IMR-90 (cell line): ENCODE measurements at regions not wholly inside any gene's neighbourhood (a gene's known extent, or its start where the extent isn't known, plus 50 kb on each side); places are given as distances from the start of the nearest gene placed in this dataset.

Source experiments
- ATAC-seq: fragments of 200-7000 bp; cut with Tn5 transposase; 2 replicates; pipeline ENCODE4 v1.9.1; 2020; ENCODE audit warnings: low read depth, mild to moderate bottlenecking, moderate library complexity
- BruUV-seq: library from RNA; stranded (reverse); fragments of 400-500 nt; replicated peaks from 2 replicates; lab custom pipeline; 2021; lab: Mats Ljungman, UMichigan
- CTCF ChIA-PET: fragments of 300-600 bp; formaldehyde crosslinking; extraction: SDS; loops from one replicate; lab custom pipeline; 2021; ENCODE audit warnings: antibody characterized with exemption; lab: Yijun Ruan, JAX
- POLR2A ChIA-PET: fragments of 300-600 bp; sonication (Branson Sonifier 250); formaldehyde crosslinking; loops from one replicate; lab custom pipeline; 2022; ENCODE audit warnings: antibody characterized with exemption; ENCODE audit not compliant: unreplicated experiment; lab: Charles Lee
- DNase-seq: peaks from one replicate; pipeline ENCODE4 v3.0.0; 2013
- H2AFZ ChIP-seq: replicated peaks from 2 replicates; pipeline ENCODE3; 2013; ENCODE audit warnings: low read length, mild to moderate bottlenecking; ENCODE audit not compliant: poor library complexity
- H2AK5ac ChIP-seq: 2 replicates; pipeline ENCODE4 v1.6.1; 2013; ENCODE audit warnings: low read depth, low read length, inconsistent platforms
- H2AK9ac ChIP-seq: replicated peaks from 2 replicates; pipeline ENCODE3; 2013; ENCODE audit warnings: mild to moderate bottlenecking, low read depth, low read length, moderate library complexity; ENCODE audit not compliant: poor library complexity
- H2BK120ac ChIP-seq: 2 replicates; pipeline ENCODE4 v1.6.1; 2013; ENCODE audit warnings: low read depth, low read length, inconsistent platforms
- H2BK15ac ChIP-seq: 3 replicates; pipeline ENCODE4 v1.6.1; 2013; ENCODE audit warnings: low read depth, low read length, inconsistent platforms
- H2BK20ac ChIP-seq: 2 replicates; pipeline ENCODE4 v1.6.1; 2013; ENCODE audit warnings: low read depth, mild to moderate bottlenecking, inconsistent platforms, low read length, moderate library complexity
- H2BK5ac ChIP-seq: 2 replicates; pipeline ENCODE4 v1.6.1; 2013; ENCODE audit warnings: mild to moderate bottlenecking, low read depth, low read length, inconsistent platforms; ENCODE audit not compliant: poor library complexity, severe bottlenecking
- H3K14ac ChIP-seq: replicated peaks from 2 replicates; pipeline ENCODE4 v1.6.1; 2013; ENCODE audit warnings: low read depth, low read length, inconsistent platforms
- H3K18ac ChIP-seq: 2 replicates; pipeline ENCODE4 v1.6.1; 2013; ENCODE audit warnings: low read depth, low read length, control low read depth
- H3K23ac ChIP-seq: 2 replicates; pipeline ENCODE4 v1.6.1; 2013; ENCODE audit warnings: low read depth, low read length, inconsistent platforms
- H3K27ac ChIP-seq: 2 replicates; pipeline ENCODE4 v1.5.1; 2013; ENCODE audit warnings: mild to moderate bottlenecking, control low read depth, low read length; ENCODE audit not compliant: insufficient read depth
- H3K27me3 ChIP-seq: 2 replicates; pipeline ENCODE4 v1.6.1; 2013; ENCODE audit warnings: low read length; ENCODE audit not compliant: control insufficient read depth, insufficient read depth
- H3K36me3 ChIP-seq: 2 replicates; pipeline ENCODE4 v1.6.1; 2013; ENCODE audit warnings: low read length, mixed read lengths; ENCODE audit not compliant: control insufficient read depth, insufficient read depth
- H3K4ac ChIP-seq: 2 replicates; pipeline ENCODE4 v1.6.1; 2013; ENCODE audit warnings: low read depth, low read length, inconsistent platforms
- H3K4me1 ChIP-seq: 2 replicates; pipeline ENCODE4 v1.6.1; 2013; ENCODE audit warnings: low read length, mixed read lengths; ENCODE audit not compliant: control insufficient read depth, insufficient read depth
- H3K4me2 ChIP-seq: 2 replicates; pipeline ENCODE4 v1.6.1; 2013; ENCODE audit warnings: low read depth, mild to moderate bottlenecking, control low read depth, low read length, moderate library complexity
- H3K4me3 ChIP-seq: 2 replicates; pipeline ENCODE4 v1.5.1; 2013; ENCODE audit warnings: low read depth, mild to moderate bottlenecking, control low read depth, low read length, moderate library complexity; ENCODE audit not compliant: insufficient read depth
- H3K56ac ChIP-seq: 2 replicates; pipeline ENCODE4 v1.6.1; 2013; ENCODE audit warnings: low read length, inconsistent platforms; ENCODE audit not compliant: insufficient read depth; ENCODE audit errors: extremely low read depth
- H3K79me1 ChIP-seq, 2 experiments: 2 replicates each; pipeline ENCODE4 v1.6.1; 2013; ENCODE audit warnings: low read length in 2 of 2, inconsistent platforms in 1 of 2, low read depth in 1 of 2
- H3K9ac ChIP-seq: 2 replicates; pipeline ENCODE4 v1.6.1; 2013; ENCODE audit warnings: low read depth, low read length, control low read depth
- H3K9me1 ChIP-seq: 2 replicates; pipeline ENCODE4 v1.6.1; 2013; ENCODE audit warnings: low read length, inconsistent platforms; ENCODE audit not compliant: insufficient read depth
- H3K9me3 ChIP-seq: 2 replicates; pipeline ENCODE4 v1.6.1; 2013; ENCODE audit warnings: low read length; ENCODE audit not compliant: control insufficient read depth, insufficient read depth
- H4K20me1 ChIP-seq: 2 replicates; pipeline ENCODE4 v1.6.1; 2013; ENCODE audit warnings: low read length, inconsistent platforms; ENCODE audit not compliant: insufficient read depth
- H4K5ac ChIP-seq: 2 replicates; pipeline ENCODE4 v1.6.1; 2013; ENCODE audit warnings: mild to moderate bottlenecking, low read depth, low read length, control low read depth
- H4K8ac ChIP-seq, 2 experiments: 2 replicates each; pipeline ENCODE4 v1.6.1; 2013; ENCODE audit warnings: low read depth in 2 of 2, low read length in 2 of 2, control low read depth in 1 of 2, inconsistent platforms in 1 of 2
- H4K91ac ChIP-seq: 2 replicates; pipeline ENCODE4 v1.6.1; 2013; ENCODE audit warnings: low read depth, low read length, inconsistent platforms; ENCODE audit not compliant: insufficient read depth
- BHLHE40 ChIP-seq: fragments of 150-350 bp; IDR thresholded peaks from 2 replicates; pipeline ENCODE4 v1.6.1; 2016; ENCODE audit warnings: mild to moderate bottlenecking, low read depth, low read length
- CEBPB ChIP-seq: IDR thresholded peaks from 2 replicates; pipeline ENCODE4 v1.6.1; 2012; ENCODE audit warnings: low read depth, low read length, improper control_type of control experiment
- CHD1 ChIP-seq: IDR thresholded peaks from 2 replicates; pipeline ENCODE4 v1.6.1; 2012; ENCODE audit warnings: low read depth, low read length, improper control_type of control experiment
- CTCF ChIP-seq: conservative IDR thresholded peaks from 2 replicates; pipeline ENCODE4 v1.5.1; 2012; ENCODE audit warnings: mild to moderate bottlenecking, low read depth, low read length, improper control_type of control experiment
- ELK1 ChIP-seq: fragments of 150-350 bp; IDR thresholded peaks from 2 replicates; pipeline ENCODE4 v1.6.1; 2016; ENCODE audit warnings: low read depth, mild to moderate bottlenecking, low read length, moderate library complexity, borderline replicate concordance
- FOS ChIP-seq: fragments of 150-350 bp; IDR thresholded peaks from 2 replicates; pipeline ENCODE4 v1.6.1; 2016; ENCODE audit warnings: low read depth, low read length
- MAFK ChIP-seq: IDR thresholded peaks from 2 replicates; pipeline ENCODE4 v1.6.1; 2012; ENCODE audit warnings: low read depth, low read length, improper control_type of control experiment
- MXI1 ChIP-seq: IDR thresholded peaks from 2 replicates; pipeline ENCODE4 v1.6.1; 2012; ENCODE audit warnings: low read depth, mild to moderate bottlenecking, low read length, moderate library complexity, borderline replicate concordance
- RAD21 ChIP-seq: IDR thresholded peaks from 2 replicates; pipeline ENCODE4 v1.6.1; 2012; ENCODE audit warnings: low read length, improper control_type of control experiment
- RCOR1 ChIP-seq: IDR thresholded peaks from 2 replicates; pipeline ENCODE4 v1.6.1; 2012; ENCODE audit warnings: mild to moderate bottlenecking, low read length, improper control_type of control experiment; ENCODE audit not compliant: insufficient replicate concordance
- RFX5 ChIP-seq: IDR thresholded peaks from 2 replicates; pipeline ENCODE4 v1.8.0; 2012; ENCODE audit warnings: low read depth, mild to moderate bottlenecking, low read length, moderate library complexity
- USF2 ChIP-seq: fragments of 150-350 bp; IDR thresholded peaks from 2 replicates; pipeline ENCODE4 v1.6.1; 2017; ENCODE audit warnings: mild to moderate bottlenecking, antibody characterized with exemption, low read length, low read depth
- WGBS, 2 experiments: methylation state at CpG; one replicate each; pipeline versions ENCODE4 v1.1.5 to v1.1.7; 2013; ENCODE audit warnings: missing lambda C conversion rate in 2 of 2; ENCODE audit not compliant: insufficient read length in 1 of 2; ENCODE audit errors: extremely low coverage in 2 of 2; 5-methylcytosine and 5-hydroxymethylcytosine counted together
- dilution Hi-C: fragments of 300-500 bp; cut with HindIII; formaldehyde crosslinking; loops from one replicate; pipeline ENCODE4 v1.14.3; 2018; ENCODE audit warnings: low sequenced_read_pairs; ENCODE audit not compliant: unreplicated experiment
- in situ Hi-C: fragments of 300-500 bp; cut with MboI; formaldehyde crosslinking; loops from 3 replicates; pipeline ENCODE4 v1.14.3; 2019; ENCODE audit warnings: low sequenced_read_pairs, inconsistent platforms, mixed read lengths
- intact Hi-C: fragments of 100-400 bp; cut with micrococcal nuclease; formaldehyde crosslinking; loops from 2 replicates; pipeline ENCODE4 v1.10.0; 2022

- DNase-seq (no peak), ATAC-seq (no peak)
- peaks cover 4% of the 10 kb centered on the region; the same call in 1 of the 2 replicates for H3K9me1 ChIP-seq
- H3K27me3 ChIP-seq: no peaks in the 10 kb centered on the region
- no peak overlapping the region for H3K4me2 ChIP-seq
- H2AFZ ChIP-seq: no peak overlapping the region
- WGBS, 2 experiments: 67% methylated on average over 1 of the region's 4 CpGs; no CpG with 5 or more reads in 1 of the 2 experiments
- no peak overlapping the region for H2BK120ac ChIP-seq
- no peak overlapping the region for H2BK20ac ChIP-seq
- no peak overlapping the region for H2BK15ac ChIP-seq
- dilution Hi-C loops (no loop called here), intact Hi-C loops (no loop called here), in situ Hi-C loops (no loop called here)
- no peak for TF ChIP-seq MXI1
- TF ChIP-seq CTCF: no peak
- TF ChIP-seq CHD1: no peak
- TF ChIP-seq BHLHE40: no peak
- no peak for TF ChIP-seq RFX5
- TF ChIP-seq MAFK: no peak
- no peak for TF ChIP-seq USF2
- TF ChIP-seq FOS: no peak
- TF ChIP-seq RCOR1: no peak
- no peak for TF ChIP-seq RAD21
- TF ChIP-seq ELK1: no peak
- no peak for TF ChIP-seq CEBPB
- CTCF ChIA-PET: no interaction called here
- no peaks in the 10 kb centered on the region for H3K79me1 ChIP-seq
- H3K36me3 ChIP-seq: no peaks in the 10 kb centered on the region
- no peaks in the 10 kb centered on the region for H4K20me1 ChIP-seq
- POLR2A ChIA-PET: no interaction called here
- H3K27ac ChIP-seq: no peak overlapping the region
- H2AK9ac ChIP-seq: no peak overlapping the region
- H3K4me1 ChIP-seq: peaks cover 4% of the 10 kb centered on the region
- no peak overlapping the region for H4K5ac ChIP-seq
- no peak overlapping the region for H3K23ac ChIP-seq
- H3K14ac ChIP-seq: no peak overlapping the region
- no peak overlapping the region for H3K9ac ChIP-seq
- no peak overlapping the region for H2BK5ac ChIP-seq
- no peak overlapping the region for H3K4ac ChIP-seq
- no peak overlapping the region for H2AK5ac ChIP-seq
- no peak overlapping the region for H3K4me3 ChIP-seq
- BruUV-seq: no TSS peak
- no peak overlapping the region for H3K56ac ChIP-seq
- H4K8ac ChIP-seq: no peak overlapping the region
- H3K9me3 ChIP-seq: peaks cover 9% of the 10 kb centered on the region
- no peak overlapping the region for H4K91ac ChIP-seq
- H3K18ac ChIP-seq: no peak overlapping the region
Measured at GRCh38 chr2:9060819-9061218, 57.3 kb upstream of the MBOAT2 start.
